ENCODE measurements at regions not wholly inside any gene's neighbourhood (a gene's known extent, or its start where the extent isn't known, plus 50 kb on each side); places are given as distances from the start of the nearest gene placed in this dataset.
"Not testable (repeated sequence)": the region's sequence is repeated elsewhere in the genome, so short reads cannot be mapped to it uniquely, and the experiment has no call there.

DNA sequence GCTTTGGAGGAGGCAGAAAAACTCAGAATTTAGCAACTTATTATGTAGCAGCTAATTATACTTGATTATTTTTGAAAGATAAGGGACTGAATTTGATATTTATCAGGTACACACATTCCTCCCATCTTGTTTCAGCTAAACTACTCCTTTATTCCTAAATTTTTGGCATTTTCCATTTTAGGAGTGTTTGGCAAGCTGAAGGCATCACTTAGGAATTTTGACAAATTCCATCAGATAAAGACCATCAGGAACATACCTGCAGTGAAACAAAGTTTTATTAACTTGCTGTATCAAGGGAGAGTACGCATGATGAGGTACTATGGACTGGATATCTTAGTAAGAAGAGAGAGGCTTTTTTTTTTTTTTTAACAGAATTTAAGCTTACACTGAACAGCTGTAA is 1092.2 kb downstream of the PLA2G4A start:
- no peak for DNase-seq (ENCODE audit: low read depth)

DNA sequence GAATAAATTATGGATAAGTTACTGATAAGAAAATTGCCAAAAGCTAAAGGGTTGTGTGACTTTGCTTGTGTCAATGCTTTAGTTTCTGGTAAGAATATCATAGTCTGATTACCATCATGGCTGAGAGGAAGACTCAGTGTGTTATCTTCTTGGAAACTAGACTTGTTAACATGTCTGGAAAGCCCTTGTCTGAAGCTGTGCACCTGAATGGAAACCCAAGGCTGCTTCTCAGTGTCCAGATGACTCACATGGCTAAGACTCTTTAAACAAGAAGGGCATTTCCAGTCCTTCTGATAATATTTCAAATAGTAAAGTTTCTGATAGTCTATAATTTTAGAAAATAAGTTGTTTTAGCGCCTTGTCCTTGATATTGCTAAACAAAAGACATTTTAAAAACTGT is 1092.7 kb downstream of the PLA2G4A start:
- DNase-seq (ENCODE audit: low read depth) = no peak

DNA sequence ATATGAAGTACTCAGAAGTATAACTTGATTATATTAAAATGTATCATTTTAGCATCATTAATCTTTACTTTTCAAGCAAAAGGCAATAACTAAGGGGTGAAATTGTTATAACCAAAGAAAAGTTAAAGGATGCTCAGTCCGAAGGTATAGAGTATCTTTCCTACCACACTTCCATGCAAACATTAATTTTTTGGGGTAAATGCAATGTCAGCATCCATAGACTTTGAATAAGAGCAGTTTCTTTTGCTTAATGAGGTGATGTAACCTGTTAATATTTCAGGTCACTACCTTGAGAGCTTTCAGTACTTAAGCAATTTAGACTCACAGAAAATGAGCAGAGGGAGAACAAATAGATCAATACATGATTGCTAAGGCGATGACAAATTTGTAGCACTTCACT is 1093.5 kb downstream of the PLA2G4A start:
- no peak for DNase-seq (ENCODE audit: low read depth)

DNA sequence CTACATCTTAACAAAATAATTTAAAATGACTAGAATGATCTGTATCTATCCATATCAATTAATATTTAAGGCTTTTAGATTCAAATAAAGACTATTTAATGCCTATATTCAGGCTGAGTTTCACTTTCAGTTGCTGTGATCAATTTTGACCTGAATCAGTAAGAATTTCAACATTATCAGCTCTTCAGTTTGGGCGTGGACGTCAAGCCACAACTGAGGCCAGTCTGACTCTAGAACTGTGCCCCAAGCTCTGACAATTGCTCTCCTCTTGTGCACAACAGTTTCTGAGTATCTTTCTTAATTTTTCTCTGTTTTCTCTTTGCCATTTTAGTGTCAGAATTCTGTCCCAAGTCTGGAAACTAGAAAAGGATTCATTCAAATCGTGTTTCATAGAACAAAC is 1095.5 kb downstream of the PLA2G4A start:
- no peak for DNase-seq (ENCODE audit: low read depth)

DNA sequence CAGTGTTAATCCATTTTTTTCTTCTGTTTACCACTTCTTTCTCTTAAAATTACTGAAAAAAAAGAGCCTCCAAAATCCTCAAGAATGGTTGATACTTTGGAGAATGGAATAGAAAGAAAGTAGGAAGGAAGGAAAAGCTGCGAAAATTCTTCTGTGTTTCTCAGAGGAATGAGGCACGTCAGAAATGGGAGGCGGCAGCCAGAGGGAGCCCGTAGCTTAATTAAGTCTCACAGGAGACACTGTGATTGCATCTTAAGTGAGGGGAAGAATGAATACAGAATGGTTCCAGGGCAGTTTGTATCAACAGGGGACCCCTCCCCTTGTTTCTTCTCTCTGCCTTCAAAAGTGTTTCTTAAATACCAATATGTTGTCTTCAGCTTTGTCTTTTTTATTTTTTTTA is 1099.5 kb downstream of the PLA2G4A start:
- no peak for DNase-seq (ENCODE audit: low read depth)

DNA sequence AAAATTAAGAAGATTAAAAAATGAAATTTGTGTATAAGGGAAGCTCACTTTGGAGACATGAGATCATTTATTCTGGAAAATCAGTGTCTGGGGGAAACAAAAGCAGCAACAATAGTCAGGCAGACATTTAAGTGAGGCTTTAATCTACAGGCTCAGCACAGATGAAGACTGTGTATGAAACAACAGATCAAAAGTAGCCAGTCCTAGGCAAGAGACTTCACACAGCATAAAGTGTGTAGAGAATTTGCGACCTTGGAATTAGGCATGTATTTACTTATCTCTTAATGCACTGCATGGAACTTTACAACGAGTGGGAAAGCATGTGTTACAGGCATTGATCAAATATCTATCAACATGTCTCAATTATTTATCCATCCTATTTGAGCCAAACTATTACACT is 1099.9 kb downstream of the PLA2G4A start:
- DNase-seq (ENCODE audit: low read depth) = no peak

DNA sequence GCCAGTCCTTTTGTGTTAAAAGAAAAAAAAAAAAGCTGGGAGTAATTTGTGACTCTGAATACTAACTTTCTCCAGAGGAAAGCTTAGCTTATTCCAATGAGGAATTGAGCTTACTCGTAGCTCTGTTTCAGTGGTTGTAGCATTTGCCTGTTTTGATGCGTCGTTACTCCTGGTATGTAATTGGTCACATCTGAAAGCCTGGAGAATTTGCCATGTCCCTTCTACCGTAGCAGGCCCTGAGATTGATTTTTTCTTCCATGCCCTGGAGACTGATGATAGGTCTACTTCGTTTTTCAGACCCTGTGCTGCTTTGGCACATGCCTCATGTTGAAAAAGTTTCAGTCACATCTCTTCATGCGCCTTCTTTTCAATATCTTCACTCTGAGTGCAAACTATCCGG is 1103.0 kb downstream of the PLA2G4A start:
- DNase-seq (ENCODE audit: low read depth) = no peak

DNA sequence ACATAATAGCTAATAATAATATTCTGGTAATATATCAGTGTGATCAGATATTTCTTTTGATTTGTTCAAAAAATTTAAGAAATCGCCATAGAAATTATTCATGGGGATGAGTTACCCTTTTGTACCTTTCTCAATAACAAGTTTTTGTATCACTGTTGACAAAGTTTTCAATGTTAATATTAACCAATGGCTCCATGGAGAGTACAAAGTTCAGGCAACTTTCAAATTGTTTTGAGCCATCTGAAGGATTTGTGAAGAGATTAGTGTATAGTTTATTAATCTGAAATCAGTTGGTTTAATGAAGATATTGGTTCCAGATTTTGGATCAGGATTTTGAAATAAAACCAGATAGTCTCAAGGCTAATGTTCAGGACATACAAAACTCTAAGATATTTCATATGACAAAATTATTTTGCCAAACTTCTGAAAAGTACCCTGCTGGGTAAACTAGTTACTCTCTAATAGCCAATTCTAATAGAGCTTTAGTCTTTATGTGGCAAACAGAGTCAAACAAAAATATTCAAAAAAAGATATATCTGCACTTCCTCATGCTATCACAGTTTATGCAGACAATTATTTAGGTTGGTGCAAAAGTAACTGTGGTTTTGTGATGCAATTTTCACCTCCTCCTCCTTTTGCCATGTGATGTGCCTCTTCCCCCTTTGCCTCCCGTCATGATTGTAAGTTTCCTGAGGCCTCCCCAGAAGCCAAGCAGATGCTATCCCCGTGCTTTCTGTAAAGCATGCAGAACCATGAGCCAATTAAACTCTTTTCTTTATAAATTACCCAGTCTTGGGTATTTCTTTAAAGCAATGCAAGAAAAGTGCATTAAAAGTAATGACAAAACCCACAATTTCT is 1105.0 kb downstream of the PLA2G4A start:
- no peak for DNase-seq (ENCODE audit: low read depth)

DNA sequence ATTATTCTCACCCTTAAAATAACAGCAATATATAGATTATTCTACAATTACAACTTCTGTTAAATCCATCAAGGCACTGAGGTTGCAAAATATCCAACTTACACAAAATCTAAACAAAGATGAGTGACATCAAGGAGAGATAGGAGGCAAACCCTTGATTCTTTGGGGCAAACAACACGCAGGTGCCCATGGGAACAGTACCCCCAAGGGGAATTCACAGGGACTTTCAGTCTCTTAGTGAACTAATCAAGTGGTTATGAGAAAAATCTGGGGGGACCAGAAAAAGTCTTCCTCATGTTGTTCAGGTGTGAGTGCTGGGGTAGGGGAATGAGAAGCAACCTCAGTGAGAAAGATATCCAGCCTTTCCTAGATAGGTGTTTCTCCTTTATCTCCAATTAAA is 1107.9 kb downstream of the PLA2G4A start:
- DNase-seq (ENCODE audit: low read depth) = no peak

DNA sequence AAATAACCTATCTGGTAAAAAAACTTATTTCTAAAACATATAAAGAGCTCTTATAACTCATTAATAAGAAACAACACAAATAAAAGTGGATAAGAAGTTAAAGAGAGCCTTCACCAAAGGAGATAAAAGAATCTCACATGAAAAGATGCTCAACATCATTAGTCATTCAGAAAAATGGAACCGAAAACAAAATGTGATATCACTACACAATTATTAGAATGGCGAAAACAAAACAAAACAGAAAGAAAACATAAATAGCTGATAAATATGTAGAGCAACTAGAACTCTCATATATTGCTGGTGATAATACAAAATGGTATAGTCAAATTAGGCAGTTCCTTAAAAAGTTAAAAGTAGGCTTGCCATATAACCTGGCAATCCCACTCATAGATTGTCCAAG is 1109.3 kb downstream of the PLA2G4A start:
- no peak for DNase-seq (ENCODE audit: low read depth)

DNA sequence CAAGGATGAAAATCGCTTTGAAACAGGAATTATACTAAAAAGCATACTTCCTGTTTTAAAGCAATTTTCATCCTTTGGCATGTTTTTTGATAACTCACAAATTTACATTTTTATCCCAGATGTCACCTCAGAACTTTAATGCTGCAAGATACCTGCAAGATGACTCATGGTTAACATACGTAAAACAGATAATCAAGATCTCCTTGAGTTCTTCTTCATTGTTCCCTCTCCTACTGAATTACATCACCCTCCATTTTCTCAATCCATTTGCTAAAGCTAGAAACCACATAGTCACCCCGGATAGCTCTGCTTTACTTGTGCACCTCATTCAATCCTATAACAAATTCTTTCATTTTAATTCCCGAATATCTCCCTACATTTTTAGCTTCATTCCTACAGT is 1114.2 kb downstream of the PLA2G4A start:
- DNase-seq (ENCODE audit: low read depth) = no peak

DNA sequence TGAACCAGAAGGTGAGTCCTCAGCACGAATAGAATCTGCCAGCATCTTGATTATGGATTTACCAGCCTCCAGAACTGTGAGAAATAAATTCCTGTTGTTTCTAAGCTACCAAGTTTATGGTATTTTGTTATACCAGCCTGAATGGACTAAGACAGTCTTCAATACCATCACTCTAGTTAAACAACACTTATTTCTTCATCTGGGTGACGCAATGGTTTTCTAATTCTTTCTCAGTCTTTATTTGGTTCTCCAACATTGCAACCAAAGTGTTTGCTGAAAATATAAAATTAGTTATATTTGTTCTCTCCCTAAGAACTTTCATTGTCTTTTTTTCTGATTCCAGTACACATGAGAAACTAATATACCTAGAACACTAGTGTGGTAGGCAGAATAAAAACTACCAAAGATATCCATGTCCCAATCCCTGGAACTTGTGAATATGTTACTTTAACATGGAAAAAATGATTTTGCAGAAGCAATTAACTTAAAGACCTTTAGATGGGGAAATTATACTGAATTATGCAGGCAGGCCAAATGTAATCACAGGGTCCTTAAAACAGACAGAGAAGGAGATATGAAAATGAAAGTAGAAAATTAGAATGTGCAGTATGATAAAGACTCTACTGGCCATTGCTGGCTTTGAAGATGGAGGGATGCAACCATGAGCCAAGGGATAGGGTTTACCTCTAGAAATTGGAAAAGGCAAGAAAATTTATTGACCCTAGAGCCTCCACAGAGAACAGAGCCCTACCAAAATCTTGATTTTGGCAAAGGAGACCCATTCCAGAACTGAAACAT is 1115.1 kb downstream of the PLA2G4A start:
- DNase-seq (ENCODE audit: low read depth) = no peak

DNA sequence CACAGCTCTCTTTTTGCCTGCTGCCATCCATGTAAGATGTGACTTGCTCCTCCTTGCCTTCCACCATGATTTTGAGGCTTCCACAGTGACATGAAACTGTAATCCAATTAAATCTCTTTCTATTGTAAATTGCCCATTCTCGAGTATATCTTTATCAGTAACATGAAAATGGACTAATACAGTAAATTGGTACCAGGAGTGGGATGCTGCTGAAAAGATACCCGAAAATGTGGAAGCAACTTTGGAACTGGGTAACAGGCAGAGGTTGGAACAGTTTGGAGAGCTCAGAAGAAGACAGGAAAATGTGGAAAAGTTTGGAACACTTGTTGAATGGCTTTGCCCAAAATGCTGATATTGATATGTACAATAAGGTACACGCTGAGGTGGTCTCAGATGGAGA is 1117.9 kb downstream of the PLA2G4A start:
- not testable (repeated sequence) for DNase-seq (ENCODE audit: low read depth)

DNA sequence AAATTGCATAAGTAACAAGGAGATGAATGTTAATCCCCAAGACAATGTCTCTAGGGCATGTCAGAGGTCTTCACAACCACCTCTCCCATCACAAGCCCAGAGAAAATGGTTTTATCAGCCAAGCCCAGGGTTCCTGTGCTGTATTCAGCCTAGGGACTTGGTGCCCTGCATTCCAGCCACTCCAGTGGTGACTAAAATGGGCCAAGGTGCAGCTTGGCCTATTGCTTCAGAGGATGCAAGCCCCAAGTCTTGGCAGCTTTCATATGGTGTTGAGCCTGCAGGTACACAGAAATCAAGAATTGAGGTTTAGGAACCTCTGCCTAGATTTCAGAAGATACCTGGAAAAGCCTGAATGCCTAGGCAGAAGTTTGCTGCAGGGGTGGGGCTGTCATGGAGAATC is 1118.6 kb downstream of the PLA2G4A start:
- DNase-seq (ENCODE audit: low read depth) = no peak

DNA sequence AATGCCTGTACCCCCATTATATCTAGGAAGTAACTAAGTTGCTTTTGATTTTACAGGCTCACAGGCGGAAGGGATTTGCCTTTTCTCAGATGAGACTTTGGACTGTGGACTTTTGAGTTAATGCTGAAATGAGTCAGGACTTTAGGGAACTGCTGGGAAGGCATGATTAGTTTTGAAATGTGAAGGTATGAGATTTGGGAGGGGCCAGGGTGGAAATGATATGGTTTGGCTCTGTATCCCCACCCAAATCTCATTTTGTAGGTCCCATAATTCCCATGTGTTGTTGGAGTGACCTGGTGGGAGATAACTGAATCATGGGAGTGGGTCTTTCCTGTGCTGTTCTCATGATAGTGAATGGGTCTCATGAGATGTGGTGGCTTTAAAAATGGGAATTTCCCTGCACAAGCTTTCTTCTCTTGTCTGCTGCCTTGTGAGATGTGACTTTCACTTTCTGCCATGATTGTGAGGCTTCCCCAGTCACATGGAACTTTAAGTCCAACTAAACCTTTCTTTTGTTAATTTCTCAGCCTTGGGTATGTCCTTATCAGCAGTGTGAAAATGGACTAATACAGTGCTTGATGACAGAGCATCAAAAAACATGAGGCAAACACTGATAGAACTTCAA is 1119.5 kb downstream of the PLA2G4A start:
- no peak for DNase-seq (ENCODE audit: low read depth)

DNA sequence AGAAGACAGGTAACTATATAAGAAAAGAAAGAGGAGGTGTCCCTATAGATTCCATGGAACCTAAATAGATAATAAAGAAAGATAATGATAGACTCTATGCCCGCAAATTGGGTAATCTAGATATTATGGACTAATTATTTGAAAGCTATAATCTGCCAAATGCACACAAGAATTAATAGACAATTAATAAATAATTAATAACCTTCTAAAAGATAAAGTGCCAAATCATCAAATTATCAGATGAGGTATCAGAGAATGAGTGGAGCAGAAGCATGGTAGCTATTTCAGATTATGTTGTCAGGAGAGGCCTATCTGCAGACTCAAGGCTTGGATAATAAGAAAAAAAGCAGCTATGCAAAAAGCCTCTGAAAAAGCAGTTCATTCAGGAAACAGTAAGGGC is 1120.8 kb downstream of the PLA2G4A start:
- DNase-seq (ENCODE audit: low read depth) = no peak

DNA sequence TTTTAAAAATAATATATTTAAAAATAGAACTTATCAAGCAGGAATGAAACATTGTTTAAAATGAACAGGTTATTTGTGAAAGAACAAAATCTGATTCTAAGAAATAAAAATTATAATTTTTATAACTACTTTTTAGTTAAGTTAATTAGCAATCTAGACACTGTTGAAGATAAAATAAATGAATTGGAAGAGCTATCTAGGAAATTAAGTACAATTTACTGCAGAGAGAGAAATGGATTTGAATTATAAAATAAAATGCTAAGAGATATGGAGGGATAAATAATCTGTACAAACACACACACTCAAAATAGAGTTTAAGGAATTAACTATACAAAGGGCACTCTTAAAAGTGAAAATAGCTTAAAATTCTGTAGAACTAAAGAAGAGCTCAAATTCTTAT is 1123.1 kb downstream of the PLA2G4A start:
- no peak for DNase-seq (ENCODE audit: low read depth)

DNA sequence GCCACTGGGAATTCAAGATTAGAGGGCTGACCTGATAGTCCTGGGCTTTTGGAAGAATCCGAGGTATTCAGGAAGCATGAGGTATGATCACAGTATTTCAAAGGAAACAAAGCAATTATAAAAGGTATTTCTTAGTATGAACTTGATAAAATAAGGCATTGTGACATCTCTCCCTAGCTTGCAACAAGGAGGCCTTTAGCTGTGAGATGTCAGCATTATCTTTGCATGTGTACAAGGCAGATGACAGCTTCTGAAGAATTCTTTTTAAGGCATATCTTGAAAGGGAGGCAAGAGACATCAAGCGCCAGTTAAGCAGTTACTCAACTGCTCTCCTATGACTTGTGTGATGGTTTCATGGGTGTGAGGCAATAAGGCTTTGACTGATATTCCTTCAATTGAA is 1123.7 kb downstream of the PLA2G4A start:
- no peak for DNase-seq (ENCODE audit: low read depth)

DNA sequence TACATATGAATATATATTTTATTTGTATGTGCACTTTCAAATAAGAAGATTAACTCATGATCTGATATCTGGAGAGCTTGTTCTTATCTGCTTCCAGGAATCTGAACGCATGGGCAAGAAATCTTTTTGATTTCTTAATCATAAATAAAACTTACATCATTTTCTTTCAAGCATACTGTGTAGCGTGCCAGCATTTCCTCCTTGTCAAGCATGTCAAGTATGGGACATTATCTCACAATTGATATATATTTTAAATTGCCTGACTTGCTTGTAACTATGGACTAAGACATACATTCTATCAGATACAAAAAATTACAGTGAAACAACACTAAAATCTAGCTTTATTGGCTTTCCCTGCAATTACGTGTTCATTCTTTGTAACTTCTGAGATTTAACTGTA is 1128.2 kb downstream of the PLA2G4A start:
- no peak for DNase-seq (ENCODE audit: low read depth)

DNA sequence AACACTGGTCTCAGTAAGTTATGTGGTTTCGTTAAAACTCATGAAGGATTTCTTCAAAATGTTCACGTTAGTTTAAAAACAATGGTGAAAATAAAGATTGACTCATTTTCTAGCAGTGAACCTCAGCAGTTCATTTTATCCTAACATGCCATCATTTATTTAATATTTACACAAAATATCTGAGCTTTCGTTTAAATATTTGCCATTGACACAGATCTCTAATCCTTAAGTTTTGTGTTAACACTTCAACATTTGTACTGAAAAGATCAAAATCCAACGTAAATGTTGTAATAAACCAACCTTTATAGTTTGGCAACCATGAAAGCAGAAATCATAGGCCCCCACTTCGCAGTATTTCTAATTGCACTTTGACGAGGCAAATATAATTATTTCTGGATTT is 1129.5 kb downstream of the PLA2G4A start:
- DNase-seq (ENCODE audit: low read depth) = no peak

DNA sequence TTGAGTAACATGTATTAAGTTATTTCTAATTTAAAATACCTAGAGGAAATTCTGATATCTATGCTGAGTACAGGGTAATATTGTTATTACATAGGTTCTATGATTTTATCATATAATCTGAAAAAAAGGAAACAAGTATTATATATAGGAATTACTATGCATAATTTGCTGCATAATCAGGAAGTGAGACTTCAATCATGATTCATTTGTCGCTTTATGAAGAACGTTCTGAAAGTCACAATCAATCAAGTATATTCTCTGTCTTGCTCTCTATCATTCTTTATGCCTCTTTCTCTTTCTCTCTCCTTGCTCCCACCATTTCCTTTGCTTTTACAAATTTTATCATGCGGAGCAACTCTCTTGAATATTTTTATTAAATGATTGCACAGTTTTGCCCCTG is 1130.3 kb downstream of the PLA2G4A start:
- DNase-seq (ENCODE audit: low read depth) = no peak

DNA sequence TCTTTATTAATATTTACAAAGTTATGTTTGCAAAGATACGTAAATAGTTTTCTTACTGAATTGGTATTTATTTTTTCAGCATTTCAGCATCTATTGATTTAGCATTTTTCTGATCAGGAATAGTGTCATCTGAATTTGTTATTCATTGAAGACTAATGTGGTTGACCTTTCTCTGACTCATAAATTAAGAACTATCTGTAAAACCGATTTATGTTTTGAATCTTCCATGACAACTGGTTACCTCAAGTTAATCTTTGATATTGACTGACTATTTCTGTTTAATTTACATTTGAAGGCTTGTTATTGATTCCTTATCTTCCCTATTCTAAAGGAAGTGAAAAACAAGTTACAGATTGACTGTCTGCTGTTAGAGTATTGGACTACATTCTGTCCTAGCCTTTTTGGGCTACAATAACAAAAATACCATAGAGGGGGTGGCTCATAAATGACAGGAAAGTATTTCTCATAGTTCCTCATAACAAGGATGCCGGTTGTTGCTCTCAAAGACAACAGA is 1131.4 kb downstream of the PLA2G4A start:
- no peak for DNase-seq (ENCODE audit: low read depth)

DNA sequence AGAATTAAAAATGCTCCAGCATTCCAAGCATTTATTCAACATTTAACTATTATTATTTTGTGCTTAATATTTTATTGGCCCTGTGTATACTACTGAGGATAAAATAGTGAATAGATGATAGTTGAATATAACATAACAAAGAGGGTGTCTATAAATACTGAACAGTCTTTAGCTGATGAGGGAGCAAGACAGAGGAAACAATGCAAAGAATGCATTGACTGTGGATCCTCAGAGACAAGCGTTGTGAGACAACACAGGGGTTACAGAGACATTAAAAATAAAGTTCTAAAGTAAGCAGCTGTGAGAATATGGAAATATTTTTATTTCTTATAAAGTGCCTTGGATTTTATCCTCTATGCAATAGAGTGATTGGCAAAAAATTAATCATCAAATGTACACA is 1133.1 kb downstream of the PLA2G4A start:
- DNase-seq (ENCODE audit: low read depth) = no peak
